Endothelial cell of umbilical vein (primary cell): ENCODE measurements at regions not wholly inside any gene's neighbourhood (a gene's known extent, or its start where the extent isn't known, plus 50 kb on each side); places are given as distances from the start of the nearest gene placed in this dataset.

Source experiments
- BruUV-seq: library from RNA; stranded (reverse); fragments of 400-500 nt; replicated peaks from 2 replicates; lab custom pipeline; 2021; lab: Mats Ljungman, UMichigan
- CTCF ChIA-PET: fragments of 300-600, 350-600 bp; sonication (Branson Sonifier 250); formaldehyde crosslinking; loops from one replicate; lab custom pipeline; 2021; ENCODE audit warnings: antibody characterized with exemption, inconsistent platforms; lab: Charles Lee
- POLR2A ChIA-PET: fragments of 300-600, 350-600 bp; sonication (Branson Sonifier 250); formaldehyde crosslinking; loops from one replicate; lab custom pipeline; 2021; ENCODE audit warnings: antibody characterized with exemption, inconsistent platforms; lab: Charles Lee
- DNase-seq: peaks from one replicate; pipeline ENCODE4 v3.0.0-alpha.2; 2011; ENCODE audit warnings: low read depth, low spot score
- FAIRE-seq: peaks from 2 replicates; lab custom pipeline; 2011; peaks lifted over from hg19 to GRCh38; lab: Jason Lieb, UNC
- H2AFZ ChIP-seq: 2 replicates; pipeline ENCODE4 v1.6.0; 2012; ENCODE audit warnings: low read depth, low read length, control low read depth, inconsistent platforms
- H3K27ac ChIP-seq: 2 replicates; pipeline ENCODE4 v1.5.1; 2011; ENCODE audit warnings: low read depth, mild to moderate bottlenecking, control low read depth, low read length, moderate library complexity; ENCODE audit not compliant: insufficient read depth
- H3K27me3 ChIP-seq, 2 experiments: 2 replicates each; pipeline versions ENCODE4 v1.6.0 to v1.6.1; 2011; ENCODE audit warnings: low read length in 2 of 2, mixed read lengths in 1 of 2; ENCODE audit not compliant: control insufficient read depth in 2 of 2, insufficient read depth in 2 of 2
- H3K36me3 ChIP-seq, 2 experiments: 2 replicates in 1 of 2; 3 replicates in 1 of 2; pipeline ENCODE4 v1.5.1; 2011; ENCODE audit warnings: low read length in 2 of 2, mild to moderate bottlenecking in 1 of 2, moderate library complexity in 1 of 2; ENCODE audit not compliant: control insufficient read depth in 2 of 2, insufficient read depth in 2 of 2; ENCODE audit errors: extremely low read depth in 1 of 2
- H3K4me1 ChIP-seq: 3 replicates; pipeline ENCODE4 v1.5.1; 2011; ENCODE audit warnings: mild to moderate bottlenecking, low read length; ENCODE audit not compliant: control insufficient read depth, insufficient read depth; ENCODE audit errors: extremely low read depth
- H3K4me2 ChIP-seq: 2 replicates; pipeline ENCODE4 v1.6.1; 2011; ENCODE audit warnings: low read length, control low read depth, mixed read lengths; ENCODE audit not compliant: insufficient read depth
- H3K4me3 ChIP-seq, 3 experiments: fragments of 200-600 bp in 1 of 3; sonication (generic), shearing (Covaris generic) in 1 of 3; replicated peaks in 1 of 3; 2 replicates each; pipeline ENCODE4 v1.5.1; 2011 to 2016; ENCODE audit warnings: control low read depth in 3 of 3, low read length in 3 of 3, mild to moderate bottlenecking in 2 of 3, inconsistent platforms in 1 of 3, low read depth in 1 of 3, moderate library complexity in 1 of 3; ENCODE audit not compliant: insufficient read depth in 1 of 3
- H3K79me2 ChIP-seq: 2 replicates; pipeline ENCODE4 v1.6.0; 2012; ENCODE audit warnings: low read length, inconsistent platforms; ENCODE audit not compliant: control insufficient read depth, insufficient read depth
- H3K9ac ChIP-seq: replicated peaks from 2 replicates; pipeline ENCODE3; 2011; ENCODE audit warnings: low read length, control low read depth; ENCODE audit not compliant: insufficient read depth; ENCODE audit errors: extremely low read depth
- H3K9me1 ChIP-seq: replicated peaks from 3 replicates; pipeline ENCODE4 v1.6.0; 2011; ENCODE audit warnings: mild to moderate bottlenecking, low read length; ENCODE audit not compliant: control insufficient read depth, insufficient read depth; ENCODE audit errors: extremely low read depth
- H3K9me3 ChIP-seq: replicated peaks from 2 replicates; pipeline ENCODE4 v1.5.1; 2012; ENCODE audit warnings: low read length, inconsistent platforms; ENCODE audit not compliant: control insufficient read depth, insufficient read depth
- H4K20me1 ChIP-seq: replicated peaks from 2 replicates; pipeline ENCODE3; 2011; ENCODE audit warnings: mild to moderate bottlenecking, low read length; ENCODE audit not compliant: control insufficient read depth, insufficient read depth; ENCODE audit errors: extremely low read depth
- EZH2 ChIP-seq: IDR thresholded peaks from 2 replicates; pipeline ENCODE4 v1.6.1; 2012; ENCODE audit warnings: borderline replicate concordance, low read depth, mild to moderate bottlenecking, moderate library complexity, low read length, inconsistent platforms; ENCODE audit not compliant: severe bottlenecking
- FOS ChIP-seq: IDR thresholded peaks from 2 replicates; pipeline ENCODE4 v1.6.1; 2011; ENCODE audit warnings: mild to moderate bottlenecking, low read length, moderate library complexity, borderline replicate concordance; ENCODE audit not compliant: insufficient read depth
- GATA2 ChIP-seq: IDR thresholded peaks from 2 replicates; pipeline ENCODE4 v1.7.0; 2011; ENCODE audit warnings: low read depth, mild to moderate bottlenecking, moderate library complexity, mixed read lengths, low read length; ENCODE audit not compliant: insufficient read length, insufficient read depth
- JUN ChIP-seq: IDR thresholded peaks from 2 replicates; pipeline ENCODE4 v1.6.1; 2011; ENCODE audit warnings: borderline replicate concordance, low read depth; ENCODE audit not compliant: insufficient read length, insufficient read depth
- MYC ChIP-seq: IDR thresholded peaks from one replicate; pipeline ENCODE4 v1.6.1; 2011; ENCODE audit warnings: mild to moderate bottlenecking, low read depth, low read length
- POLR2A ChIP-seq: IDR thresholded peaks from 2 replicates; pipeline ENCODE4 v1.6.1; 2012; ENCODE audit warnings: low read depth, mild to moderate bottlenecking, control low read depth, low read length
- POLR2AphosphoS5 ChIP-seq: IDR thresholded peaks from 2 replicates; pipeline ENCODE4 v1.6.1; 2012; ENCODE audit warnings: low read depth, mild to moderate bottlenecking, control low read depth, low read length, moderate library complexity; ENCODE audit not compliant: insufficient read depth
- dilution Hi-C: fragments of 300-500 bp; cut with MboI; formaldehyde crosslinking; loops from one replicate; pipeline ENCODE4 v1.15.0; 2019; ENCODE audit warnings: low sequenced_read_pairs; ENCODE audit not compliant: extremely low pct_ligation_motif_present
- intact Hi-C: fragments of 100-400 bp; cut with micrococcal nuclease; formaldehyde crosslinking; loops from one replicate; pipeline ENCODE4 v1.10.0; 2022
- TF ChIP-seq, protein P1 (sequence below), 2 donors: IDR thresholded peaks; 1 replicate in 1 of 2; 2 replicates in 1 of 2; pipeline ENCODE4 v1.5.1; 2011; ENCODE audit warnings: low read length in 2 of 2, mild to moderate bottlenecking in 2 of 2, moderate library complexity in 2 of 2, control low read depth in 1 of 2, inconsistent platforms in 1 of 2, low read depth in 1 of 2; ENCODE audit not compliant: insufficient read depth in 1 of 2; ENCODE audit errors: extremely low read depth in 1 of 2
- TF ChIP-seq, protein P2 (sequence below): IDR thresholded peaks from 2 replicates; pipeline ENCODE4 v1.6.1; 2011; ENCODE audit not compliant: insufficient read depth, insufficient read length

DNA sequence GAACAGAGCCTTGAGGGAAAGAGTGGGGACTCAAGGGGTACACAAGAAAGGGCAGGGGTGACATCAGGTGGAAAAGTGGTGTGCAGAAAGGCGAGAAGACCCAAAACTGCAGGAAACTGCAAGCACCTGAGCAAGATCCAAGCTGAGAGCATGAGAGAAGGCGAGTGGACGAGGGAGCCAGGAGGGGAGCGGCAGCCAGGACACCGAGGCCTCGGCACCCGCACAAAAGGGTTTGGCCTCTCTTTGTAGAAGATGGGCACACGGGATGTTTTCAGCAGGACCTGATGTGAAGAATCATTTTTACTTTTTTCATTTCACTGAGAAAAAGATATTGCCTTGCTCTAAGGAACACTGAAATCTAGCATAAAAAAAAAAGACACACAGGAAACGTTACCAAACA is 82.1 kb upstream of the FOXQ1 start:
- Histone ChIP-seq H4K20me1 (no peaks in the 10 kb centered on the region), H3K27me3 (no peaks in the 10 kb centered on the region), H3K79me2 (no peaks in the 10 kb centered on the region), H2AFZ (no peak overlapping the region), H3K9me1 (no peaks in the 10 kb centered on the region), H3K4me1 (no peaks in the 10 kb centered on the region), H3K36me3 (no peaks in the 10 kb centered on the region), H3K27ac (no peak overlapping the region), H3K9ac (no peak overlapping the region), H3K4me2 (no peak overlapping the region), H3K4me3 (no peak overlapping the region), H3K9me3 (no peaks in the 10 kb centered on the region)
- CTCF ChIA-PET, result no interaction called here
- BruUV-seq, result no TSS peak
- DNase-seq (no peak), FAIRE-seq (no peak)
- POLR2A ChIA-PET, result no interaction called here
- TF ChIP-seq GATA2 (no peak), EZH2 (no peak), JUN (no peak), POLR2A (no peak), FOS (no peak), POLR2AphosphoS5 (no peak), MYC (no peak)
- TF ChIP-seq, protein P1, sequence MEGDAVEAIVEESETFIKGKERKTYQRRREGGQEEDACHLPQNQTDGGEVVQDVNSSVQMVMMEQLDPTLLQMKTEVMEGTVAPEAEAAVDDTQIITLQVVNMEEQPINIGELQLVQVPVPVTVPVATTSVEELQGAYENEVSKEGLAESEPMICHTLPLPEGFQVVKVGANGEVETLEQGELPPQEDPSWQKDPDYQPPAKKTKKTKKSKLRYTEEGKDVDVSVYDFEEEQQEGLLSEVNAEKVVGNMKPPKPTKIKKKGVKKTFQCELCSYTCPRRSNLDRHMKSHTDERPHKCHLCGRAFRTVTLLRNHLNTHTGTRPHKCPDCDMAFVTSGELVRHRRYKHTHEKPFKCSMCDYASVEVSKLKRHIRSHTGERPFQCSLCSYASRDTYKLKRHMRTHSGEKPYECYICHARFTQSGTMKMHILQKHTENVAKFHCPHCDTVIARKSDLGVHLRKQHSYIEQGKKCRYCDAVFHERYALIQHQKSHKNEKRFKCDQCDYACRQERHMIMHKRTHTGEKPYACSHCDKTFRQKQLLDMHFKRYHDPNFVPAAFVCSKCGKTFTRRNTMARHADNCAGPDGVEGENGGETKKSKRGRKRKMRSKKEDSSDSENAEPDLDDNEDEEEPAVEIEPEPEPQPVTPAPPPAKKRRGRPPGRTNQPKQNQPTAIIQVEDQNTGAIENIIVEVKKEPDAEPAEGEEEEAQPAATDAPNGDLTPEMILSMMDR (IDR thresholded peaks at IDR 0.05; ENCODE audit: extremely low read depth in 1 of 2, insufficient read depth in 1 of 2, low read depth in 1 of 2, low read length in 2 of 2), result no peak
- TF ChIP-seq, protein P2, sequence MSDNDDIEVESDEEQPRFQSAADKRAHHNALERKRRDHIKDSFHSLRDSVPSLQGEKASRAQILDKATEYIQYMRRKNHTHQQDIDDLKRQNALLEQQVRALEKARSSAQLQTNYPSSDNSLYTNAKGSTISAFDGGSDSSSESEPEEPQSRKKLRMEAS, result no peak
- dilution Hi-C loops (no loop called here), intact Hi-C loops (no loop called here)
